ENCODE measurements at regions not wholly inside any gene's neighbourhood (a gene's known extent, or its start where the extent isn't known, plus 50 kb on each side); places are given as distances from the start of the nearest gene placed in this dataset.

DNA sequence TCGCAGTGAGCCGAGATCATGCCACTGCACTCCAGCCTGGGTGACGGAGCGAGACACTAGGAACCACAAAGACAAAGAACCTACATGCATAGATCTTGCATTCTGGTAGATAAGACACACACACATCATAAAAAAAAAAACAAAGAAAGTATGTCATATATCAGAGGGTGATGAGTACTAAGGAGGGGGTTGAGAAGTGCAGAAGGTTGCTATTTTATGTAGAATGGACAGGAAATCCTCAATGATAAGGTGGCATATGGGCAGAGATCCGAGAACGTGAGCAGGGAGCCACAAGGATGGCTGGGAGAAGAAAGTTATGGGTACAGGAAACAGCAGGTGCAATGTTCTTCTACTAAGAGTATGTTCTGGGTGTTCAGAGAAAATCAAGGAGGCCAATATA is 118.8 kb downstream of the MEX3B start:
- H3K27ac ChIP-seq = no peak overlapping the region
- no peaks in the 10 kb centered on the region for H3K36me3 ChIP-seq
- H3K4me1 ChIP-seq = peaks cover 0 to 12% (median 0%) of the 10 kb centered on the region in 12 donors
- peaks cover 0 to 7% (median 0%) of the 10 kb centered on the region in 12 donors for H3K9me3 ChIP-seq
- H3K27me3 ChIP-seq = no peaks in the 10 kb centered on the region
- DNase-seq (no peak), ATAC-seq (no peak)
- intact Hi-C loops (cut with DNase I) = no loop called here
- TF ChIP-seq POLR2A (IDR thresholded peaks at IDR 0.05) = no peak
- TF ChIP-seq, protein P1, sequence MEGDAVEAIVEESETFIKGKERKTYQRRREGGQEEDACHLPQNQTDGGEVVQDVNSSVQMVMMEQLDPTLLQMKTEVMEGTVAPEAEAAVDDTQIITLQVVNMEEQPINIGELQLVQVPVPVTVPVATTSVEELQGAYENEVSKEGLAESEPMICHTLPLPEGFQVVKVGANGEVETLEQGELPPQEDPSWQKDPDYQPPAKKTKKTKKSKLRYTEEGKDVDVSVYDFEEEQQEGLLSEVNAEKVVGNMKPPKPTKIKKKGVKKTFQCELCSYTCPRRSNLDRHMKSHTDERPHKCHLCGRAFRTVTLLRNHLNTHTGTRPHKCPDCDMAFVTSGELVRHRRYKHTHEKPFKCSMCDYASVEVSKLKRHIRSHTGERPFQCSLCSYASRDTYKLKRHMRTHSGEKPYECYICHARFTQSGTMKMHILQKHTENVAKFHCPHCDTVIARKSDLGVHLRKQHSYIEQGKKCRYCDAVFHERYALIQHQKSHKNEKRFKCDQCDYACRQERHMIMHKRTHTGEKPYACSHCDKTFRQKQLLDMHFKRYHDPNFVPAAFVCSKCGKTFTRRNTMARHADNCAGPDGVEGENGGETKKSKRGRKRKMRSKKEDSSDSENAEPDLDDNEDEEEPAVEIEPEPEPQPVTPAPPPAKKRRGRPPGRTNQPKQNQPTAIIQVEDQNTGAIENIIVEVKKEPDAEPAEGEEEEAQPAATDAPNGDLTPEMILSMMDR (IDR thresholded peaks at IDR 0.05) = no peak
- 80 to 90% (median 86%) methylated on average over 6 of the region's 6 CpGs for WGBS, 4 donors
- H3K4me3 ChIP-seq = no peak overlapping the region

DNA sequence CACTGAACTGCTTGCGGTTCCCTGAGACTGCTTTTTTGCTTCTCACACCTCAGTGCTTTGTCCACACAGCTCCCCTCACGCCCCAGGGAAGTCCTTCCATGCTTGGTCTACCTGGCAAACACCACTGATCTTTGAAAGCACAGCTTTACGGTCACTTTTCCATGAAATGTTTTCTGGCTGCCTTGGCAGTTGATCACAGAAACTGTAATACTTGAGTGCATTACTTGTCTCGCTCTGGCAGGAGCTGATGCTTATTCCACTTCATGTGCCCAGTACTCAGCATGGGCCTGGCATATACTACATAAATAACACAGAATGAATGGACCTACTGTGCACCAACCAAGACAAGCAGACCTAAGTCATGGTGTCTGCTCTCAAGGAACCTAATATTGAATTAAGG is 121.1 kb downstream of the MEX3B start:
- intact Hi-C loops (cut with DNase I) = no loop called here
- TF ChIP-seq, protein P1 (IDR thresholded peaks at IDR 0.05) = no peak
- TF ChIP-seq POLR2A (IDR thresholded peaks at IDR 0.05) = no peak
- H3K27me3 ChIP-seq = no peaks in the 10 kb centered on the region
- H3K4me1 ChIP-seq = peaks cover 0 to 12% (median 0%) of the 10 kb centered on the region in 12 donors
- peak overlapping the region in 6 of 12 donors; percentile 22 to 59 (median 52) for H3K27ac ChIP-seq
- 55 to 60% (median 60%) methylated on average over 4 of the region's 4 CpGs for WGBS, 4 donors
- peaks cover 0 to 29% (median 5%) of the 10 kb centered on the region in 12 donors for H3K9me3 ChIP-seq
- DNase-seq (peak in 1 of 5 donors; percentile 21), ATAC-seq (peak; percentile 26 to 67 (median 59))
- H3K4me3 ChIP-seq = no peak overlapping the region
- H3K36me3 ChIP-seq = no peaks in the 10 kb centered on the region

DNA sequence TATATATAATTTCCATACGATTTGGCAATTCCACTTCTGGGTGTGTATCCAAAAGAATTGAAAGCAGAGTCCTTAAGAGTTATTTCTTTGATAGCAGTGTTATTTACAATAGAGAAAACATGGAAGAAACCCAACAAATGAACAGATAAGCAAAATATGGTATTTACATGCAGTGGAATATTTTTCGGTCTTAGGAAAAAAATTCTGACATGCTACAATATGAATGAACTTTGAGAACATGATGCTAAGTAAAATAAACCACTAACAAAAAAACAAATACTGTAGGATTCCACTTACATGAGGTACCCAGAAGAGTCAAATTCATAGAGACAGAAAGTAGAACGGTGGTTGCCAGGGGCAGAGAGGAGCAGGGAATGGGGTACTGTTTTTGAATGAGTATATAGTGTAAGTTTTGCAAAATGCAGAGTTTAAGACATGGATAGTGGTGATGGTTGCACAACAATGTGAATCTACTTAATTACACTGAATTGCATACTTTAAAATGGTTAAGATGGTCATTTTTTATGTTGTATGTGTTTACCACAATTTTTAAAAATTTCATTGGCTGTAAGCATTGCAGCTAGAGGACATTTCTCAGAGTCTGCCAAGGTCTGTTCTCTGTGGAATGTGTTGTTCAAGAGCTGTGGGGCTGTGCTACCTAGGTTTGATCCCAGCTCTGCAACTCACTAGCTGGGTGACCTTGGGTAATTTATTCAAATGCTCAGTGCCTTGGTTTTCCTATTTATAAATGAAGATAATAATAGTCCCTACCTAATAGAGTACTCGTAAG is 122.1 kb downstream of the MEX3B start:
- Histone ChIP-seq H3K4me1 (peaks cover 0 to 12% (median 0%) of the 10 kb centered on the region in 12 donors), H3K9me3 (peaks cover 0 to 38% (median 8%) of the 10 kb centered on the region in 12 donors), H3K27ac (peak overlapping the region in 5 of 12 donors; percentile 22 to 59 (median 49)), H3K36me3 (no peaks in the 10 kb centered on the region), H3K27me3 (no peaks in the 10 kb centered on the region), H3K4me3 (no peak overlapping the region)
- WGBS, 4 donors = 60 to 68% (median 65%) methylated on average over 4 of the region's 4 CpGs
- intact Hi-C loops (cut with DNase I) = no loop called here
- ATAC-seq (peak; percentile 71 to 87 (median 82)), DNase-seq (no peak)
- TF ChIP-seq, protein P1 (IDR thresholded peaks at IDR 0.05) = no peak
- TF ChIP-seq POLR2A (IDR thresholded peaks at IDR 0.05) = no peak

DNA sequence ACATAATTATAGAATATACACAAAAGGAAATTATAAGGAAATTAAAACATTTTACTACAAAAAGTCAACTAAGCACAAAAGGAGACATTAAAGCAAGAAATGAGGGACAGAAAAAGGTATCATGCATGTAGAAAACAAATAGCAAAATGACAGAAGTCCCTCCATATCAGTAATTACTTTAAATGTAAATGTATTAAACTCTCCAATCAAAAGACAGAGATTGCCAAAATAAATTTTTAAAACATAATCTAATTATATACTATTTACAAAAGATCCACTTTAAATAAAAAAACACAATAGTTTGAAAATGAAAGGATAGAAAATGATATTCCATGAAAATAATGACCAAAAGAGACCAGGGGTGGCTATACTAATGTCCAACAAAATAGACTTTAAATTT is 123.7 kb downstream of the MEX3B start:
- ATAC-seq = no peak
- no peaks in the 10 kb centered on the region for H3K27me3 ChIP-seq
- intact Hi-C loops (cut with DNase I) = no loop called here
- H3K4me3 ChIP-seq = no peak overlapping the region
- no peak for DNase-seq
- TF ChIP-seq, protein P1 (IDR thresholded peaks at IDR 0.05) = no peak
- no peak for TF ChIP-seq POLR2A (IDR thresholded peaks at IDR 0.05)
- peaks cover 0 to 12% (median 0%) of the 10 kb centered on the region in 12 donors for H3K4me1 ChIP-seq
- no peaks in the 10 kb centered on the region for H3K36me3 ChIP-seq
- no peak overlapping the region for H3K27ac ChIP-seq
- H3K9me3 ChIP-seq = peaks cover 0 to 54% (median 18%) of the 10 kb centered on the region in 12 donors
